Middle frontal gyrus (tissue), 1 donor: ENCODE measurements at regions not wholly inside any gene's neighbourhood (a gene's known extent, or its start where the extent isn't known, plus 50 kb on each side); places are given as distances from the start of the nearest gene placed in this dataset.

ENCODE experiments used
- DNase-seq: peaks from one replicate; pipeline ENCODE4 v3.0.0-alpha.2; 2015; ENCODE audit warnings: low spot score; ENCODE audit errors: extremely low spot score

DNA sequence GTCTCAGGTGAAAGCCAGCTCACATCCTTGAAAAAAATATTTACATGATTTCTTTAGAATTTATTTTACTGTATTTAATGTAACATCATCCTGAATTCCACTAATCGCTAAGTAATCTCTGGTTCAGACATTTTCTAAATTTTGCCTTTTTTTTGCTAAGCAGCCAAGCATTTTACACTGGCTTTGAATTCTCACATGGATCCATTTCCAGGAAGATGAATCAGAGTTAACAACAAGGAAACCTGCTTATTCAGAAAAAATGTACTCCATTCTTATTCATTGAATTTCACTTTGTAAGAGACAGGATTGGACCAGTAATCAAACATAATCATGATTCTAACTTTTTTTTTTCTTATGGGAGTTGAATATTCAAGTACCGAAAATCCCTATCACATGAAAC is 1785.1 kb upstream of the FLRT2 start:
- no peak for DNase-seq

DNA sequence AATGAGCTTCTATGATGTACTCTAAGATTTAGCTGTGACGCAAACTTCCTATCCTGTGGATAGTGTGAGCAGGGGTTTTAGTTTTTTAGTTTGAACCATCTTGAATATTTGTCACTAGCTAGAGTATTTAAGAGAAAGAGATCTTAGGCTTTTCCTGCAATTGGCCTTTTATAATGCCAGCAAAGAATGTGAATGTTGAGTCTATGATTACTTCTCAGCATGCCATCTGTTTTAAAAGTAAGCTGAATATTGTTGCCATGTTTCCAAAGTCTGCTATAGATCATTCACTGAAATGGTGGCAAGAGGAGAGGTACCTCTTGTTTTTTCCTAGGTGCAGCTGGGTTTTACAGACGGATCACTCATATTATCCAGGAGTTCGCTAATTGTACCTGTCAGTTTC is 1783.6 kb upstream of the FLRT2 start:
- DNase-seq, result no peak

GRCh38 chr14:83757916-83758315 is 1772.0 kb upstream of the FLRT2 start:
- no peak for DNase-seq

DNA sequence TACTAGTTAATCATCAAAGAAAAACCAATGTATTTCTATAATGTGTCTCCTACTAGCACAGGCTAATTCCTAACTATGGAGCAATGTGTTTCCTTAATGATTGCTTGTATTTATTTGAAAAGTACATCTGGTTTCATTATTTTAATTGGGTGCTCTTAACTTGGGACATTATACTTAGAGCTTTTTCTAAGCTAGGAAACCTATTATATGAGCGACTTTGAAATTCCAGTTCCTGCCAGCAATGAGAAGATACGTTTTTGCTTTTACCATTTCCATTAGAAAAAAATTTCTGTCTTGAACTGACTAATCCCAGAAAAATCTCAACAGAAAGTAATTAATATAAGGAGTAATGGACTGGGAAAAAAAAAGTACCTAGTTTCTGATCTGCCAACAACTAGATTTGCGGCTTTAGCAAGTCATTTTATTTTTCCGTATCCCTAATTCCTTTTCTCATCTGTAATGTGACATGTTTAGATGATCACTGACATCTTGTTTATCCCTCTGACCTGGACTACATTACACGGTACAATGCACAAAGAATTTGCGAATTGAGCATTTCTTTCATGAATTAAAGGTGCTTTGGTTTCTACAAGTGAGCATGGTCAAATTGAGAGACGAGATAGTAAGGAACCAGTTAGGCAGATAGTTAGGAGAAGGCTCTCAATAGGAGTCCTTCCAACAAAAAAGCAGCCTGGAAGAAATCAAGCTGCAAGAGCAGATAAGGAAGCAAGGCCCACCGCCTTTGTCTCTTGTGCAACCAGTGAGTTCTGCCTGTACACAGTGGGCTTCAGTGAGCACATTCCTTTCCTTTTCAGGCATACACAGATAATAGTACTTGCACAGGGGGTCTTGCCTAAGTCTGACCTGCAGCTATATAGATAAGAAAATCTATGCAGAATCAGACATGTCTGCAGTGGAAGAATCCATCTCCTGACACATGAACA is 1765.0 kb upstream of the FLRT2 start:
- DNase-seq, result no peak

DNA sequence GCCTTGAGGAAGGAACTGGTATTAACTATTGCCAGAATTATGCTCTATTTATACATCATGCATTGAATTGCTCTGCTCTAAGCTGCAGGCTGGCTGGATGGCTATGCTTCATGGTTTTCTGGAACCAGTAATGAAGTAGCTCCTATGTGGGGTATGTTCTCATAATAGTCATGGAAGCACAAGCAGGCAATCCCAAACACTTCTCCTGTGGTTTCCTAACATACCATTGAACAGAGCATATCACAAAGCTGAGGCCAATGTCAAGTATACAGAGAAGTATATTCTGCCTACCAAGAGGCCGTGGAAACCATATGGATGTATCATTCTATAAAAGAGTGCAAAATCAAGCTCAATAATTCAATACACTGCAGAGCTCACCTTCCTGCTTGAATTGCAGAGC is 1752.4 kb upstream of the FLRT2 start:
- DNase-seq, result no peak

GRCh38 chr14:83779266-83779665 is 1750.7 kb upstream of the FLRT2 start:
- no peak for DNase-seq

- no peak for DNase-seq
These were observed 1749.6 kb upstream of the FLRT2 start for GRCh38 chr14:83780321-83780720.

DNA sequence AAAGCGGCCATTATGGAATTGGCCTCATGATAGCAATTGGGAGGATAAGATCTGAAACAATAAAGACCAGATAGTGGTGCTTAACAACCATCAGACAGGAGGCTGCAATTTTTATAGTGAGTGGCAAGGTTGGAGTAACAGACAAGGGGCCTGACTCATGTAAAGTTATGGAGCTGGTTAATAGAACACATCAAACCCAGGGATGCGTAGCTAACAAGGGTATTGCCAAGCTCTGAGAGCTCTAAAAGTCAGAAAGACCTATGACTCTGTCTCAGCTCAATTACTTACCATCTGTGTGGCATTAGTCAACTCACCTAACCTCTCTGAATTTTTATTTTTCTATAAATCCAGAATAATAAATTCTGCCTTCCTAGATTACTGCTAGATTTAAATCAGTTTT is 1731.5 kb upstream of the FLRT2 start:
- DNase-seq, result no peak

GRCh38 chr14:83799233-83799632 is 1730.7 kb upstream of the FLRT2 start:
- DNase-seq, result no peak

GRCh38 chr14:83814896-83815295 is 1715.0 kb upstream of the FLRT2 start:
- DNase-seq, result no peak

DNA sequence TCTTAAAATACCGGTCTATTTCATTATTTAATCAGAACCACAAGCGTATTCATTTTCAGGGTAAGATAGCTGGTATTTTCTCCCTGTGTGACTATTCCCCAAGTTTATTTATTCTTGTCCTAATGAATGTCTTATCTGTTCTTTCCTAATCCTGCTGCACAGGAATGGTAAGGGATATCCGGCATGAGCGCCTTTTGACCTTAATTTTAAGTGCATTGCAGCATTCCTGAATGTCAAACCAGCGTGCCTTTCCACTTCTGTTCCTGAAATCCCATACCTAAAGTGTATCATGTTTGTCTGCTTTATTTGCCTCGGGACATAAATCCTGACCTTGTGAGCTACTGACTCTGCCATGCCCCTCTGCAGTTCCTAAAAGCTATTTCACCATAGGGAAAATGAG is 1713.2 kb upstream of the FLRT2 start:
- DNase-seq, result no peak

DNA sequence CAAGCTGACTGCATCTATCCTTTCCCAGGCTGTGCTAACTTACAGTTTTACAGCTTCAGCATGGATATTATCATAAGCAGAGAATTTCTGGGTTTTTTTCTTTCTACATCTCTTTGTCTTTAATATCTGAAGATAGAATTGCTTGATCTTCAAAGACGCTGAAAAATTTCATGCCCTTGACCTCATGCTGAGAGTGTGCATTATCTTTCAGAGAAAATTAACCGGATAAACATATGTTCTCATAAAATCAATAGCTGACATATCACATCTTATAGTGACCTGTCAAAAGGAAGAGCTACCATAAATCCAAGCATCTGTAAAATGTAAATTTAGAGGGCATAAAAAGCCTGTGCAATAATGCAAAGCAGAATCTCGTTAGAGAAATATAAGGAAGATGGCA is 1704.1 kb upstream of the FLRT2 start:
- no peak for DNase-seq

- no peak for DNase-seq
These were observed 1703.1 kb upstream of the FLRT2 start for GRCh38 chr14:83826838-83827237.

DNA sequence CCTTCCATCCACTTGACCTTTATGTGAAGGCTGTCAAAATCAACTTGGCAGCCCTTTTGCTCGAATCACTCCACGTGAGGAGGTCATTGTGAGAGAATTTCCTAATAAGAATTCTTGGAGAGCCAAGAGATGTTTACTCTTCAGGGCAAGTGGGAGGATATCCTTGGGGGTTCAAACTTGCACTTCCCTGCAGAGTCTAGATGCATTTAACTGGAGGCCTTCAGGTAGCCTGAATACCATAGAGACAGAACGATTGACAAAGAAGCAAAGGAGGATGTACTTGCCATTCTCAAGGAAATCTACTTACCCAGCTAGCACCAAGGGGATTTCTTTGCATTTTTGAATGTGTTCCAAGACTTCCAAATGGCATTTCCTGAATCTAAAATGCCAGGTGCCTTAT is 1702.6 kb upstream of the FLRT2 start:
- DNase-seq, result no peak

- DNase-seq, result no peak
These were observed 1701.5 kb upstream of the FLRT2 start for GRCh38 chr14:83828406-83828805.

DNA sequence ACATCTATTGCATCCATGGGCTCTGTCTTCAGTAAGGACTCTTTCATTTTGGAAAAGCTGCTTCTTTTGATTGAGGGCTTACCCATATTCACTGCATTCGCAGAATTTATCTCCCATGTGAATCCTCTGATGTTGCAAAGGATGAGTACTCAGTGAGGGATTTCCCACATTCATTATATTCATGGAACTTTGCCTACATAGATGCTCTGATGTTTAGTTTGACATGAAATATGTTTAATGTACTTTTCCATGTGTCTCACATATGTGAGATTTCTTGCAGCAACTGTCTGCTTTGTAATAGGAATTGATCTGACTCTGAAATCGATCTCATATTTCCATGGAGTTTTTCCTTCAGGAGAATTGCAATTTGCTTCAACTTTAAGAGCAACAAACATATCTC is 1699.6 kb upstream of the FLRT2 start:
- DNase-seq, result no peak

- DNase-seq, result no peak
These were observed 1691.7 kb upstream of the FLRT2 start for GRCh38 chr14:83838226-83838625.

DNA sequence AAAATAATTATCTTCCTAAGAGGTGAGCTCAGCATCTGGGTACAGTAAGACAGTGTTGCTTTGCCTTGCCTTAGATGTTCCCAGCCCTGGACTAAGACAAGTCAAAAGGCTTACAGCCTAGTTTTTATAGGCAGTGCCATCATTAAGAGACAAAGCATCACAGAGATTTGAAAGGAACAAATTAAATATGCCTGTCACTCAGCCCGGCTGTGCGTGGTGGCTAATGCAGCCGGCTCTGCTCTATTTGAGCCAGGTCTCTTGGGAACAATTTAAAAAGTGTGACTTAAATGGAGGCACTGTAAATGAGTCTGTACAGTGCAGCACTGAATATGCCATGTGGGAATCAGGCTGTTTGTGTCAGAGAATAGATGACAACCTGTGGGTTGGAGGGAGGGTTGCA is 1687.4 kb upstream of the FLRT2 start:
- no peak for DNase-seq

DNA sequence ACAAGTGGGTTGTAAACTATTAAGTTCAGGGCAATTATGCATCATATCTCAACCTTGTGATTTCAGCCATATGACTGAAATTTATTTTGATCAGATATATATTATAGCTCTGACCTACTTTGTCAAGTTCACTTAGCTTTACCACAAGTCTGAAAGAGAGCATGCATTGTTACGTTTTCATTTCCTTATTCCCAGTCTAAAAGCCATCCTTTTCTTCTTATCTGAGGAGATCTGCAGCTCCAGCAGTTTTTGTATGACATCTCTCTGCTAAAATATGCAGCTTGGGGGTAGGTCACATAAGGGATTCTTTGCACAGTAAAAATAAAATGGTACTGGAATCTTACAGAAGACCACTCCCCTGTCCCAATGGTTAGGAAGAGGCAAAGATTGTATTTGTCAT is 1682.8 kb upstream of the FLRT2 start:
- DNase-seq, result no peak

DNA sequence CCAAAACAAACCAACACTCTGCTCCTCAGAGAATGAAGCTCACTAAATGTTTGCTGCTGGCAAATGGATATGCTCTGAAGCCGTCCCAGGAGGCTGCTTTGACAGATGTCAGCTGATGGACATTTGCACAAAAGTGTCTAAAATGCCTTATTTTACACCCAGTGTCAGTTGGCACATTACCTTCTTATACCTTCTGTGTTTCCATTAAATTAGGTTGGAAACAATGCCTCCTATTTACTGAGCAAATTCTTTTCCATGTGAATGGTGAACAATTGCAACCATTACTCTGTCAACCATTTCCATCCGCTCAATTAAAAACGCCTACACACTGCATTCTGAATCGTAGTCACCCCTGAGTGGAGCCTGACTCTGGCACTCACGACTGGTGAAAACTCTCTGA is 1679.9 kb upstream of the FLRT2 start:
- no peak for DNase-seq

DNA sequence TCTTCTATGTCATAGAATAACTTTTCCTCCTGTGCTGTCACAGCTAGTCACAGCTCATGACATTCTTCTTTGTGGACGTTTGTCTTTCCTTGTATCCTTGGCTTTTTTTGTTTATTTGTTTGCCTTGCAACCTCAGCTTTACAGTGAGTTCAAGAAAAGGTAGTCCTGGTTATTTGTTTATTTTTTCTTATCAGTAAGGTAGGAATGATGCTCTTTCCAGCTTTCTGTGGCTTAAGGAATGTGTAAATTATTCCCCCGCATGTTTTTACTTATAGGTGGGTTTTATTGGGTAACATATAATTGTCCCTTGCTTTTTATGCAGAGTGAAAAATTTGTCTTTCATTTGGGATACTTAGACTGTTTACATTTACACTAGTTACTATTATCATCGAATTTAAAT is 1673.6 kb upstream of the FLRT2 start:
- no peak for DNase-seq

DNA sequence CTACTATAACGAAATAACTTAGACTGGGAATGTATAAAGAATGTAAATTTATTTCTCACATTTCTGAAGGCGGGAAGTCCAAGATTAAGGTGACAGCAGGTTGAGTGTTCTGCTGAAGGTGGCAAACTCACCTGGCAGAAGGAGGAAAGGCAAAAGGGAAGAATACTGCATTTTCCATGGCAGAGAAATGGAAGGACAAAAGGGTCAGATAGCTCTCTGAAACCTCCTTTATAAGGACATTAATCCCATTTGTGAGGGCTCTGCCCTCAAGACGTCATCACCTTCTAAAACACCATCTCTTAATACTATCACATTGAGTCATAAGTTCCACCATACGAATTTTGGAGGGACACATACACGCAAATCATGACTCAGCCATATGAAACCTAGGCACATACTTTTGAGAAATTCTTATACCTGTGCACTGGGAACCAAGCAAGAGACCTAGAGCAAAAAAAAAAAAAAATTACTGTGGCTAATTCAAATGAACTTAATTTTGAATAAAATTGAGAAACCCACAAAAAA is 1669.3 kb upstream of the FLRT2 start:
- no peak for DNase-seq
